Psoas muscle (tissue), 7 donors: ENCODE measurements at regions not wholly inside any gene's neighbourhood (a gene's known extent, or its start where the extent isn't known, plus 50 kb on each side); places are given as distances from the start of the nearest gene placed in this dataset.

ENCODE experiments used
- ATAC-seq, 4 donors: fragments of 200-7000 bp; cut with Tn5 transposase; one replicate each; pipeline ENCODE4 v1.9.1; 2020; ENCODE audit warnings: moderate library complexity in 3 of 4, mild to moderate bottlenecking in 2 of 4
- DNase-seq, 2 donors: peaks; one replicate each; pipeline ENCODE4 v3.0.0-alpha.2; 2020
- H3K27ac ChIP-seq: fragments of 200-600 bp; one replicate; pipeline ENCODE4 v1.8.0; 2022
- H3K27me3 ChIP-seq, 3 donors: fragments of 200-600 bp in 1 of 3; one replicate each; pipeline versions ENCODE4 v1.6.1 to v1.8.0; 2013 to 2022; ENCODE audit warnings: low read length in 2 of 3, mild to moderate bottlenecking in 2 of 3, moderate library complexity in 1 of 3; ENCODE audit not compliant: insufficient read depth in 3 of 3
- H3K36me3 ChIP-seq, 2 donors: fragments of 200-600 bp in 1 of 2; one replicate each; pipeline versions ENCODE4 v1.6.1 to v1.8.0; 2013 to 2022; ENCODE audit warnings: low read depth in 1 of 2, mild to moderate bottlenecking in 1 of 2, moderate library complexity in 1 of 2; ENCODE audit not compliant: insufficient read depth in 1 of 2
- H3K4me1 ChIP-seq: fragments of 200-600 bp; one replicate; pipeline ENCODE4 v1.8.0; 2022
- H3K4me3 ChIP-seq: fragments of 200-600 bp; one replicate; pipeline ENCODE4 v1.8.0; 2022; ENCODE audit warnings: mild to moderate bottlenecking
- H3K9me3 ChIP-seq: fragments of 200-600 bp; one replicate; pipeline ENCODE4 v1.8.0; 2022
- CTCF ChIP-seq: fragments of 200-600 bp; IDR thresholded peaks from one replicate; pipeline ENCODE4 v1.8.0; 2022; ENCODE audit warnings: antibody characterized with exemption
- WGBS, 3 donors: extraction: QIAGEN DNeasy Blood & Tissue Kit; methylation state at CpG; one replicate each; pipeline versions ENCODE4 v1.1.6 to v1.1.7; 2013; 5-methylcytosine and 5-hydroxymethylcytosine counted together
- intact Hi-C, 2 donors: fragments of 100-400 bp; cut with DNase I; formaldehyde crosslinking; loops; one replicate each; pipeline versions ENCODE4 v1.11.0 to v1.14.2; 2022
- donor health status: healthy with polysubstance abuse.
- donor health status: DM: no; HTN: no; CAD: no; lungs with moderate emphysema.
- donor health status: Bipolar disorder and iron deficiency.
- donor health status: healthy.
- donor health status: DM: yes; HTN: yes; CAD: no.
- donor health status: DM: no; HTN: no; CAD: no.
- donor health status: DM: yes; HTN: yes; CAD: no.

DNA sequence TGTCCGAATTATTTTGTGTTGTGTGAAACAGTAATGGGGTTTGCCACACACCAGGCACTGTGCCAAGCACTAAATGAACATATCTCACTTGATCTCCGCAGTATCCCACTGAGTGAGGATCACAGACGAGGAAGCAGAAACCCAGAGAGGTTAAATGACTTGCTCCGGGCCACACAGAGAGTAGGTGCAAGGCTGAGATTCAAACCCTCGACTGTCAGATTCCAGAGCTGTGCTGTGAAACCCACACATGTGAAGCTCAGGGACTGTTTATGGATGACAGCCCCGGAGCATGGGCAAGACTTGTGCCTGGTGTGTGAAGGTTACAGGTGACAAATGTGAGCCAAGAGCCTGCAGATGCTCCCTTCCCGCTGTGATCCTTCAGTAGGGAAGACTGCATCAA, 87.8 kb upstream of the SIRPA start:
- no peak for DNase-seq
- no peak for TF ChIP-seq CTCF
- H3K4me1 ChIP-seq: peaks cover 17% of the 10 kb centered on the region
- peaks cover 0 to 4% (median 0%) of the 10 kb centered on the region in 3 donors for H3K27me3 ChIP-seq
- no peak overlapping the region for H3K4me3 ChIP-seq
- WGBS, 3 donors: 55 to 76% (median 69%) methylated on average over 7 of the region's 7 CpGs
- intact Hi-C loops: loop anchor here (10.0 kb wide), 2 partner anchors 87 to 157 kb away; partner anchors contain the start of gene SIRPA (in 1 of the 2)
- H3K9me3 ChIP-seq: no peaks in the 10 kb centered on the region
- H3K36me3 ChIP-seq: no peaks in the 10 kb centered on the region
- H3K27ac ChIP-seq: no peak overlapping the region
- no peak for ATAC-seq

- 90 to 96% (median 94%) methylated on average over 7 of the region's 7 CpGs for WGBS, 3 donors
- no peak for DNase-seq
- no peak overlapping the region for H3K4me3 ChIP-seq
- H3K27me3 ChIP-seq: peaks cover 0 to 4% (median 0%) of the 10 kb centered on the region in 3 donors
- no peak overlapping the region for H3K27ac ChIP-seq
- no peak for ATAC-seq
- peaks cover 18% of the 10 kb centered on the region for H3K4me1 ChIP-seq
- no peak for TF ChIP-seq CTCF
- no peaks in the 10 kb centered on the region for H3K9me3 ChIP-seq
- no peaks in the 10 kb centered on the region for H3K36me3 ChIP-seq
- intact Hi-C loops: loop anchor here (10.0 kb wide), 2 partner anchors 88 to 158 kb away; partner anchors contain the start of gene SIRPA (in 1 of the 2)
Observed at GRCh38 chr20:1806456-1806855, 88.8 kb upstream of the SIRPA start.

DNA sequence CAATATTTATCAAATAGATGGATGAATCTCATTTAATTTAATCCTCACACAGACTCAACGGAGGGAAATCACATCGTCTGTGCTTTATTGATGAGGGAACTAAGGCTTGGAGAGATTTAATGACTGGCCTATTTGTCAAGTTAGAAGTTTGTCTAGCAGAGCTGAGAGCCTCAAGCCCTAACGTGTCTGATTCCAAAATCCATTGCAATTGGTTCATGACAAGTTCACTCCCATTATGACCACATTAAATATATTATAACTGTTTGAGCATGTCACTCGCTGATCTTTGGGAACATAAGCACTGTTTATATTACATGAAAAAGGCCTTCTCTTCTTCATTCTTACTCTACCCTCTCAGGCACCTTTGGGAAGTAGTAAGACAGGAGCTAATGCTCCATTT, 89.4 kb upstream of the SIRPA start:
- Histone ChIP-seq H3K4me3 (no peak overlapping the region), H3K27ac (no peak overlapping the region), H3K36me3 (no peaks in the 10 kb centered on the region), H3K27me3 (peaks cover 0 to 4% (median 0%) of the 10 kb centered on the region in 3 donors), H3K4me1 (peaks cover 20% of the 10 kb centered on the region), H3K9me3 (no peaks in the 10 kb centered on the region)
- no peak for DNase-seq
- intact Hi-C loops: loop anchor here (10.0 kb wide), 2 partner anchors 89 to 159 kb away; partner anchors contain the start of gene SIRPA (in 1 of the 2)
- WGBS, 3 donors: 82 to 84% (median 83%) methylated on average over 4 of the region's 4 CpGs
- no peak for TF ChIP-seq CTCF
- no peak for ATAC-seq

DNA sequence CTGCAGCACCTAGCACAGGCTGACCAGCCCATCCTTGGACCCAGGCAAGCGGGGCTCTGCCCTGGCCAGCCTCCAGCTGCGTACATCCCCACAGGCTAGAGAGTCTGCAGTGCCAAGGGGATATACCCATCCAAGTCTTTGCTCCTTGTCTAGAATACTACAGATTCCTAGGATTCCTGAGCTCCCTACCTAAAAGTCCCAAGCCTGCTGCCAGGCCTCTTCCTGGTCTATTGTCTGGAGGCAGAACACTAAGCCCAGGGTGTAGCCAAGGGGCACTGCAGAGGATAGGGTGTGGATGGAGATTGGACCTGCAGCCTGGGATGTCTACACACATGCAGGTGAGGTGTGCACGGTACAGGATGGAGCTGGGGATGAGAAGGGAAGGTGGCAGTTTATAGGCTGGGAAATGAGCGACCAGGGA, 90.0 kb upstream of the SIRPA start:
- DNase-seq (no peak), ATAC-seq (no peak)
- TF ChIP-seq CTCF: no peak
- H3K9me3 ChIP-seq: no peaks in the 10 kb centered on the region
- no peak overlapping the region for H3K27ac ChIP-seq
- H3K4me1 ChIP-seq: peaks cover 20% of the 10 kb centered on the region
- intact Hi-C loops: loop anchor here (10.0 kb wide), 2 partner anchors 90 to 160 kb away; partner anchors contain the start of gene SIRPA (in 1 of the 2)
- WGBS, 3 donors: 88 to 94% (median 90%) methylated on average over 4 of the region's 4 CpGs
- H3K27me3 ChIP-seq: peaks cover 0 to 4% (median 0%) of the 10 kb centered on the region in 3 donors
- H3K4me3 ChIP-seq: no peak overlapping the region
- H3K36me3 ChIP-seq: no peaks in the 10 kb centered on the region

DNA sequence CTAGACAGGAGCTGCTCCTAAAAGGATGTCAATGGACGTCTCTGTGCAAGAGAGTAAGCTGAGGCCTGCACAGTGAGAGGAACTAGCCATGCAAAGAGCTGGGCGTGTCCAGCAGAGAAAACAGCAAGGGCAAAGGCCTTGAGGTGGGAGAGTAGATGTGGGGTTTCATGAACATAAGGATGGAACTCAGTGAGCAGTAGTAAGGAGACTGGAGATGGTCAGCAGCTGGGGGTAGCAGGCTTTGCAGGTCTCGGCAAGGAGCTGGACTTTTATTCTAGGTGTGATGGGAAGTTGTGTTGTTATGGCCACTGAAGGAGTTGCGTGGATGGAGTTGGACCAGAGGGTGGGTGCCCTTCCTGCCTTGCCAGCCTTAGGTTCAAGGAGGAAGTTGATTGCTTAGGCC, 90.7 kb upstream of the SIRPA start:
- TF ChIP-seq CTCF: no peak
- peaks cover 0 to 4% (median 0%) of the 10 kb centered on the region in 3 donors for H3K27me3 ChIP-seq
- DNase-seq (no peak), ATAC-seq (no peak)
- no peaks in the 10 kb centered on the region for H3K9me3 ChIP-seq
- H3K36me3 ChIP-seq: no peaks in the 10 kb centered on the region
- WGBS, 3 donors: 86 to 91% (median 90%) methylated on average over 4 of the region's 4 CpGs
- peaks cover 20% of the 10 kb centered on the region for H3K4me1 ChIP-seq
- H3K4me3 ChIP-seq: no peak overlapping the region
- H3K27ac ChIP-seq: no peak overlapping the region
- intact Hi-C loops: loop anchor here (10.0 kb wide), 2 partner anchors 90 to 160 kb away; partner anchors contain the start of gene SIRPA (in 1 of the 2)
